Peyer's patch (tissue), 4 donors: ENCODE measurements at regions not wholly inside any gene's neighbourhood (a gene's known extent, or its start where the extent isn't known, plus 50 kb on each side); places are given as distances from the start of the nearest gene placed in this dataset.

Experiments used
- CTCF ChIP-seq, 6 experiments: fragments of 450-650 bp in 4 of 6; fragments of 200-600 bp in 2 of 6; sonication (generic) in 1 of 6; IDR thresholded peaks; one replicate each; pipeline ENCODE4 v1.5.1; 2017 to 2019; ENCODE audit warnings: antibody characterized with exemption in 6 of 6, mild to moderate bottlenecking in 3 of 6, moderate library complexity in 1 of 6
- POLR2A ChIP-seq, 2 donors: fragments of 450-650 bp; IDR thresholded peaks; one replicate each; pipeline ENCODE4 v1.5.1; 2017; ENCODE audit warnings: antibody characterized with exemption in 2 of 2, mild to moderate bottlenecking in 2 of 2, moderate library complexity in 2 of 2

- TF ChIP-seq CTCF (IDR thresholded peaks at IDR 0.05) (no peak), POLR2A (IDR thresholded peaks at IDR 0.05) (no peak)
Measured at GRCh38 chr3:162338514-162338913, 841.9 kb downstream of the OTOL1 start.
